ENCODE measurements at regions not wholly inside any gene's neighbourhood (a gene's known extent, or its start where the extent isn't known, plus 50 kb on each side); places are given as distances from the start of the nearest gene placed in this dataset.

GRCh38 chr13:74969419-74969818 lies 512.5 kb downstream of the TBC1D4 start:
- H3K14ac ChIP-seq (ENCODE audit: insufficient read length) = no peak overlapping the region
- no peak overlapping the region for H4K91ac ChIP-seq (replicated peaks; ENCODE audit: insufficient read length, low read length)
- no peaks in the 10 kb centered on the region for H3K4me1 ChIP-seq (replicated peaks in 1 of 4; ENCODE audit: control insufficient read depth in 3 of 4, insufficient read depth in 4 of 4, low read length in 3 of 4)
- H3K36me3 ChIP-seq (ENCODE audit: control insufficient read depth in 2 of 4, insufficient read depth in 4 of 4, low read length in 3 of 4) = no peaks in the 10 kb centered on the region
- no peaks in the 10 kb centered on the region for H3K79me1 ChIP-seq (ENCODE audit: low read depth, low read length)
- H3K9me3 ChIP-seq (ENCODE audit: insufficient read depth in 2 of 2, low read depth in 1 of 2, low read length in 1 of 2) = no peaks in the 10 kb centered on the region
- TF ChIP-seq ATF3 (IDR thresholded peaks at IDR 0.05; ENCODE audit: insufficient read depth, low read depth, low read length) (no peak), USF2 (IDR thresholded peaks at IDR 0.05; ENCODE audit: low read length) (no peak), SIN3A (conservative IDR thresholded peaks at IDR 0.05 in 1 of 2, IDR thresholded peaks at IDR 0.05 in 1 of 2; ENCODE audit: low read depth in 1 of 2, low read length in 2 of 2) (no peak), EGR1 (IDR thresholded peaks at IDR 0.05; ENCODE audit: borderline replicate concordance, low read depth, low read length) (no peak), E2F6 (IDR thresholded peaks at IDR 0.05) (no peak), CBX8 (IDR thresholded peaks at IDR 0.05; ENCODE audit: borderline replicate concordance, low read depth, low read length) (no peak), TAF1 (IDR thresholded peaks at IDR 0.05; ENCODE audit: low read depth, low read length) (no peak), ZNF274 (IDR thresholded peaks at IDR 0.05; ENCODE audit: borderline replicate concordance, extremely low read depth, low read length) (no peak), EP300 (IDR thresholded peaks at IDR 0.05; ENCODE audit: borderline replicate concordance in 1 of 2, low read depth in 2 of 2, low read length in 2 of 2) (no peak), JUND (IDR thresholded peaks at IDR 0.05; ENCODE audit: low read length) (no peak)
- no peak overlapping the region for H3K4me2 ChIP-seq (ENCODE audit: insufficient read depth in 1 of 2, low read depth in 2 of 2, low read length in 2 of 2)
- H3K4ac ChIP-seq (replicated peaks; ENCODE audit: insufficient read length, low read depth, low read length) = no peak overlapping the region
- H3K56ac ChIP-seq (replicated peaks; ENCODE audit: insufficient read length, low read depth, low read length) = no peak overlapping the region
- DNase-seq (ENCODE audit: low read depth in 1 of 2, low spot score in 2 of 2) (no peak), FAIRE-seq (no peak)
- no peak overlapping the region for H3K9ac ChIP-seq (replicated peaks in 1 of 4; ENCODE audit: extremely low read depth in 1 of 4, low read depth in 3 of 4, low read length in 3 of 4)
- no peak overlapping the region for H2AFZ ChIP-seq (ENCODE audit: low read length)
- no peak overlapping the region for H2BK5ac ChIP-seq (ENCODE audit: low read depth, low read length)
- H2BK20ac ChIP-seq (ENCODE audit: low read length) = no peak overlapping the region
- H3K27ac ChIP-seq (ENCODE audit: low read depth, low read length) = no peak overlapping the region
- H4K20me1 ChIP-seq (replicated peaks in 1 of 2; ENCODE audit: control insufficient read depth in 1 of 2, insufficient read depth in 2 of 2, low read length in 2 of 2) = no peaks in the 10 kb centered on the region
- H3K79me2 ChIP-seq (ENCODE audit: control insufficient read depth in 1 of 2, insufficient read depth in 2 of 2, low read length in 2 of 2) = no peaks in the 10 kb centered on the region
- no peak overlapping the region for H4K8ac ChIP-seq (ENCODE audit: extremely low read depth, insufficient read depth, low read length)
- H3K27me3 ChIP-seq (replicated peaks in 1 of 4; ENCODE audit: control insufficient read depth in 3 of 4, extremely low read depth in 1 of 4, insufficient read depth in 3 of 4, low read length in 3 of 4) = no peaks in the 10 kb centered on the region
- H2BK12ac ChIP-seq (ENCODE audit: low read depth, low read length) = no peak overlapping the region
- ChIA-PET CTCF (ENCODE audit: partially characterized antibody) (interaction anchor here (0.9 kb wide), 1 partner anchor 9 kb away, joined by 4 read pairs; no protein-coding TSS in a partner anchor), POLR2A (ENCODE audit: partially characterized antibody) (no interaction called here)
- H2AK5ac ChIP-seq (ENCODE audit: low read depth, low read length) = no peak overlapping the region
- no peak overlapping the region for H3K18ac ChIP-seq (ENCODE audit: extremely low read depth, low read length)
- no peak overlapping the region for H2BK120ac ChIP-seq (replicated peaks; ENCODE audit: low read depth, low read length)
- H2BK15ac ChIP-seq (ENCODE audit: low read length) = no peak overlapping the region
- H3K23me2 ChIP-seq (ENCODE audit: low read depth, low read length) = no peaks in the 10 kb centered on the region
- no peak overlapping the region for H4K5ac ChIP-seq (ENCODE audit: insufficient read length, low read depth, low read length)
- H3K23ac ChIP-seq (ENCODE audit: insufficient read length) = no peak overlapping the region
- no peak overlapping the region for H3K4me3 ChIP-seq (ENCODE audit: extremely low read depth in 1 of 4, insufficient read depth in 2 of 4, low read depth in 3 of 4, low read length in 4 of 4)
- 75% methylated on average over 1 of the region's 1 CpG; no CpG with 5 or more reads in 1 of the 2 experiments for WGBS, 2 experiments (ENCODE audit: extremely low coverage in 1 of 2, insufficient coverage in 1 of 2, insufficient read length in 1 of 2, insufficient replicate concordance in 2 of 2, low coverage in 1 of 2, low lambda C conversion rate in 2 of 2, missing lambda C conversion rate in 1 of 2)
